GM12873 (cell line): ENCODE measurements at regions not wholly inside any gene's neighbourhood (a gene's known extent, or its start where the extent isn't known, plus 50 kb on each side); places are given as distances from the start of the nearest gene placed in this dataset.

Experiments used
- CTCF ChIP-seq: IDR thresholded peaks from 2 replicates; pipeline ENCODE4 v1.5.1; 2012; ENCODE audit warnings: low read depth, mild to moderate bottlenecking, moderate library complexity, low read length, control low read depth; ENCODE audit not compliant: insufficient read depth; ENCODE audit errors: missing control alignments

GRCh38 chr2:128978212-128978611 lies 659.5 kb upstream of the HS6ST1 start:
- no peak for TF ChIP-seq CTCF

GRCh38 chr2:128979182-128979581 lies 660.5 kb upstream of the HS6ST1 start:
- TF ChIP-seq CTCF: no peak

- no peak for TF ChIP-seq CTCF
These were observed 661.8 kb upstream of the HS6ST1 start for GRCh38 chr2:128980475-128980874.

- no peak for TF ChIP-seq CTCF
These were observed 662.7 kb upstream of the HS6ST1 start for GRCh38 chr2:128981353-128981752.

- no peak for TF ChIP-seq CTCF
These were observed 663.3 kb upstream of the HS6ST1 start for GRCh38 chr2:128982001-128982400.

GRCh38 chr2:128982670-128983069 lies 664.0 kb upstream of the HS6ST1 start:
- TF ChIP-seq CTCF: no peak

- TF ChIP-seq CTCF: no peak
These were observed 664.4 kb upstream of the HS6ST1 start for GRCh38 chr2:128983094-128983493.
